IMR-90 (cell line): ENCODE measurements at regions not wholly inside any gene's neighbourhood (a gene's known extent, or its start where the extent isn't known, plus 50 kb on each side); places are given as distances from the start of the nearest gene placed in this dataset.
A peak's percentile ranks its signal among the peaks of the same experiment; 100 is the strongest.

Experiments
- ATAC-seq: fragments of 200-7000 bp; cut with Tn5 transposase; 2 replicates; pipeline ENCODE4 v1.9.1; 2020; ENCODE audit warnings: low read depth, mild to moderate bottlenecking, moderate library complexity
- BruUV-seq: library from RNA; stranded (reverse); fragments of 400-500 nt; replicated peaks from 2 replicates; lab custom pipeline; 2021; lab: Mats Ljungman, UMichigan
- CTCF ChIA-PET: fragments of 300-600 bp; formaldehyde crosslinking; extraction: SDS; loops from one replicate; lab custom pipeline; 2021; ENCODE audit warnings: antibody characterized with exemption; lab: Yijun Ruan, JAX
- POLR2A ChIA-PET: fragments of 300-600 bp; sonication (Branson Sonifier 250); formaldehyde crosslinking; loops from one replicate; lab custom pipeline; 2022; ENCODE audit warnings: antibody characterized with exemption; ENCODE audit not compliant: unreplicated experiment; lab: Charles Lee
- DNase-seq: peaks from one replicate; pipeline ENCODE4 v3.0.0; 2013
- H2AFZ ChIP-seq: replicated peaks from 2 replicates; pipeline ENCODE3; 2013; ENCODE audit warnings: low read length, mild to moderate bottlenecking; ENCODE audit not compliant: poor library complexity
- H2AK5ac ChIP-seq: 2 replicates; pipeline ENCODE4 v1.6.1; 2013; ENCODE audit warnings: low read depth, low read length, inconsistent platforms
- H2AK9ac ChIP-seq: replicated peaks from 2 replicates; pipeline ENCODE3; 2013; ENCODE audit warnings: mild to moderate bottlenecking, low read depth, low read length, moderate library complexity; ENCODE audit not compliant: poor library complexity
- H2BK120ac ChIP-seq: 2 replicates; pipeline ENCODE4 v1.6.1; 2013; ENCODE audit warnings: low read depth, low read length, inconsistent platforms
- H2BK15ac ChIP-seq: 3 replicates; pipeline ENCODE4 v1.6.1; 2013; ENCODE audit warnings: low read depth, low read length, inconsistent platforms
- H2BK20ac ChIP-seq: 2 replicates; pipeline ENCODE4 v1.6.1; 2013; ENCODE audit warnings: low read depth, mild to moderate bottlenecking, inconsistent platforms, low read length, moderate library complexity
- H2BK5ac ChIP-seq: 2 replicates; pipeline ENCODE4 v1.6.1; 2013; ENCODE audit warnings: mild to moderate bottlenecking, low read depth, low read length, inconsistent platforms; ENCODE audit not compliant: poor library complexity, severe bottlenecking
- H3K14ac ChIP-seq: replicated peaks from 2 replicates; pipeline ENCODE4 v1.6.1; 2013; ENCODE audit warnings: low read depth, low read length, inconsistent platforms
- H3K18ac ChIP-seq: 2 replicates; pipeline ENCODE4 v1.6.1; 2013; ENCODE audit warnings: low read depth, low read length, control low read depth
- H3K23ac ChIP-seq: 2 replicates; pipeline ENCODE4 v1.6.1; 2013; ENCODE audit warnings: low read depth, low read length, inconsistent platforms
- H3K27ac ChIP-seq: 2 replicates; pipeline ENCODE4 v1.5.1; 2013; ENCODE audit warnings: mild to moderate bottlenecking, control low read depth, low read length; ENCODE audit not compliant: insufficient read depth
- H3K27me3 ChIP-seq: 2 replicates; pipeline ENCODE4 v1.6.1; 2013; ENCODE audit warnings: low read length; ENCODE audit not compliant: control insufficient read depth, insufficient read depth
- H3K36me3 ChIP-seq: 2 replicates; pipeline ENCODE4 v1.6.1; 2013; ENCODE audit warnings: low read length, mixed read lengths; ENCODE audit not compliant: control insufficient read depth, insufficient read depth
- H3K4ac ChIP-seq: 2 replicates; pipeline ENCODE4 v1.6.1; 2013; ENCODE audit warnings: low read depth, low read length, inconsistent platforms
- H3K4me1 ChIP-seq: 2 replicates; pipeline ENCODE4 v1.6.1; 2013; ENCODE audit warnings: low read length, mixed read lengths; ENCODE audit not compliant: control insufficient read depth, insufficient read depth
- H3K4me2 ChIP-seq: 2 replicates; pipeline ENCODE4 v1.6.1; 2013; ENCODE audit warnings: low read depth, mild to moderate bottlenecking, control low read depth, low read length, moderate library complexity
- H3K4me3 ChIP-seq: 2 replicates; pipeline ENCODE4 v1.5.1; 2013; ENCODE audit warnings: low read depth, mild to moderate bottlenecking, control low read depth, low read length, moderate library complexity; ENCODE audit not compliant: insufficient read depth
- H3K56ac ChIP-seq: 2 replicates; pipeline ENCODE4 v1.6.1; 2013; ENCODE audit warnings: low read length, inconsistent platforms; ENCODE audit not compliant: insufficient read depth; ENCODE audit errors: extremely low read depth
- H3K79me1 ChIP-seq, 2 experiments: 2 replicates each; pipeline ENCODE4 v1.6.1; 2013; ENCODE audit warnings: low read length in 2 of 2, inconsistent platforms in 1 of 2, low read depth in 1 of 2
- H3K9ac ChIP-seq: 2 replicates; pipeline ENCODE4 v1.6.1; 2013; ENCODE audit warnings: low read depth, low read length, control low read depth
- H3K9me1 ChIP-seq: 2 replicates; pipeline ENCODE4 v1.6.1; 2013; ENCODE audit warnings: low read length, inconsistent platforms; ENCODE audit not compliant: insufficient read depth
- H3K9me3 ChIP-seq: 2 replicates; pipeline ENCODE4 v1.6.1; 2013; ENCODE audit warnings: low read length; ENCODE audit not compliant: control insufficient read depth, insufficient read depth
- H4K20me1 ChIP-seq: 2 replicates; pipeline ENCODE4 v1.6.1; 2013; ENCODE audit warnings: low read length, inconsistent platforms; ENCODE audit not compliant: insufficient read depth
- H4K5ac ChIP-seq: 2 replicates; pipeline ENCODE4 v1.6.1; 2013; ENCODE audit warnings: mild to moderate bottlenecking, low read depth, low read length, control low read depth
- H4K8ac ChIP-seq, 2 experiments: 2 replicates each; pipeline ENCODE4 v1.6.1; 2013; ENCODE audit warnings: low read depth in 2 of 2, low read length in 2 of 2, control low read depth in 1 of 2, inconsistent platforms in 1 of 2
- H4K91ac ChIP-seq: 2 replicates; pipeline ENCODE4 v1.6.1; 2013; ENCODE audit warnings: low read depth, low read length, inconsistent platforms; ENCODE audit not compliant: insufficient read depth
- MAFK ChIP-seq: IDR thresholded peaks from 2 replicates; pipeline ENCODE4 v1.6.1; 2012; ENCODE audit warnings: low read depth, low read length, improper control_type of control experiment
- MAZ ChIP-seq: IDR thresholded peaks from 2 replicates; pipeline ENCODE4 v1.6.1; 2012; ENCODE audit warnings: low read depth, mild to moderate bottlenecking, low read length, improper control_type of control experiment, moderate library complexity, borderline replicate concordance
- MXI1 ChIP-seq: IDR thresholded peaks from 2 replicates; pipeline ENCODE4 v1.6.1; 2012; ENCODE audit warnings: low read depth, mild to moderate bottlenecking, low read length, moderate library complexity, borderline replicate concordance
- POLR2A ChIP-seq: IDR thresholded peaks from 2 replicates; pipeline ENCODE4 v1.6.1; 2012; ENCODE audit warnings: mild to moderate bottlenecking, low read depth, low read length
- RAD21 ChIP-seq: IDR thresholded peaks from 2 replicates; pipeline ENCODE4 v1.6.1; 2012; ENCODE audit warnings: low read length, improper control_type of control experiment
- RFX5 ChIP-seq: IDR thresholded peaks from 2 replicates; pipeline ENCODE4 v1.8.0; 2012; ENCODE audit warnings: low read depth, mild to moderate bottlenecking, low read length, moderate library complexity
- SMC3 ChIP-seq: fragments of 150-350 bp; IDR thresholded peaks from 2 replicates; pipeline ENCODE4 v1.6.1; 2016; ENCODE audit warnings: low read depth, mild to moderate bottlenecking, antibody characterized with exemption, low read length, moderate library complexity
- WGBS, 2 experiments: methylation state at CpG; one replicate each; pipeline versions ENCODE4 v1.1.5 to v1.1.7; 2013; ENCODE audit warnings: missing lambda C conversion rate in 2 of 2; ENCODE audit not compliant: insufficient read length in 1 of 2; ENCODE audit errors: extremely low coverage in 2 of 2; 5-methylcytosine and 5-hydroxymethylcytosine counted together
- dilution Hi-C: fragments of 300-500 bp; cut with HindIII; formaldehyde crosslinking; loops from one replicate; pipeline ENCODE4 v1.14.3; 2018; ENCODE audit warnings: low sequenced_read_pairs; ENCODE audit not compliant: unreplicated experiment
- in situ Hi-C: fragments of 300-500 bp; cut with MboI; formaldehyde crosslinking; loops from 3 replicates; pipeline ENCODE4 v1.14.3; 2019; ENCODE audit warnings: low sequenced_read_pairs, inconsistent platforms, mixed read lengths
- intact Hi-C: fragments of 100-400 bp; cut with micrococcal nuclease; formaldehyde crosslinking; loops from 2 replicates; pipeline ENCODE4 v1.10.0; 2022
- TF ChIP-seq, protein P1 (sequence below): conservative IDR thresholded peaks from 2 replicates; pipeline ENCODE4 v1.5.1; 2012; ENCODE audit warnings: mild to moderate bottlenecking, low read depth, low read length, improper control_type of control experiment
- TF ChIP-seq, protein P2 (sequence below): fragments of 150-350 bp; IDR thresholded peaks from 2 replicates; pipeline ENCODE4 v1.6.1; 2017; ENCODE audit warnings: mild to moderate bottlenecking, antibody characterized with exemption, low read length, low read depth

DNA sequence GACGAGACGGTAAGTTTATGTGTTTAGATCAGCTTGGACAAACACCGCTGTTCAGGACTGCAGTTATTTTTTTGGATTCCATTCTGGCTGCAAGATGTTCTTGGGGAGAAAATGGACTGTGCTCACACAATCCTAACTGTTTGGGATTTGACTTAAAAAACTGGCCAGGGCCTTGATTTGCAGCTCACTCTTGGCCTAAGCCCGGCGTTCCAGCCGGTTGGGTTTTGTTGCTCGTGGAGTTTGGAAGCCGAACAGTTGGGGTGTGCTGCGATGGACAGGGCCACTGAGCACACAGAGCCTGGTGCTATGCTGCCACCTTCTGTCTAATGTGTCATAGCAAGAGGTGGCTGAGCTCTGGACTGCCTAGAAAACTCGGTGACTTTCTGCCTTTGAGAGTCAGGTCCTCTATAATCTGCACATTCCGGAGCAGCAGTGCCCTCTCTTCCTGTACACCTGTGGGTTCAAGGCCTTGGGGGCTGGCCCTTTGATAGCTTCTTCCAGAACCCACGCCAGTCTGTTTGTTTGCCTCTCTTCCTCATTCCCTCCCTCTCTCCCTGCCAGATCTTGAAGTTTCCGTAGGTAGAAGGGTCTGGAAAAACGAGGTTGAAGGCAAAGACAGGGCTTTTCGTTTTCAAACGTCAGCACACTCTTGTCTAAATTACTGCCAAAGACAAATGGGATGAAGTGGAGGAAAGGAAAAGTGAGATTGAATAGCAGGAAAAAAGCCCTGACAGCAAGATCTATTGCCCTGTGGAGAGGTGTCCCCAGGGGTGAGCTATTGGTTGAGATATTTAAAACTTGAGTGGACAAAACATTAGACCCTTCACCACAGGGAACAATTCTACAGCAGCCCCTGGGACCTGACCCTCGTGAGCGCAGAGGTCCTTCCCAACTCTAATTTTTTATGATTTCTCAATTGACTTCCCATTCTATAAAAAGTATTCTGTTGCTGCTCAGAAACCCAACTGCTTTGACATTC, 167.5 kb upstream of the HABP2 start:
- in situ Hi-C loops = loop anchor here (10.0 to 25.0 kb wide), 4 partner anchors 251 to 911 kb away; no protein-coding TSS in a partner anchor
- peaks cover 3% of the 10 kb centered on the region; the same call in 1 of the 2 replicates for H3K4me1 ChIP-seq

More for the DNA sequence above, 167.5 kb upstream of the HABP2 start:
- Histone ChIP-seq H2AK5ac (no peak overlapping the region), H4K20me1 (no peaks in the 10 kb centered on the region), H3K9me1 (peaks cover 4% of the 10 kb centered on the region; the same call in 1 of the 2 replicates), H3K27me3 (peaks cover 12% of the 10 kb centered on the region), H2BK20ac (no peak overlapping the region), H3K23ac (no peak overlapping the region), H4K8ac (no peak overlapping the region), H3K9ac (no peak overlapping the region), H3K4me2 (no peak overlapping the region), H4K91ac (no peak overlapping the region), H2BK120ac (no peak overlapping the region), H3K4me3 (no peak overlapping the region), H3K56ac (no peak overlapping the region), H3K18ac (no peak overlapping the region), H3K27ac (no peak overlapping the region), H4K5ac (no peak overlapping the region), H2AFZ (peak overlapping the region; percentile 68), H3K36me3 (no peaks in the 10 kb centered on the region), H2AK9ac (peak overlapping the region; percentile 57), H3K79me1 (no peaks in the 10 kb centered on the region), H2BK15ac (no peak overlapping the region), H3K14ac (no peak overlapping the region), H3K9me3 (no peaks in the 10 kb centered on the region), H2BK5ac (no peak overlapping the region), H3K4ac (no peak overlapping the region)
- WGBS, 2 experiments = 6% methylated on average over 8 of the region's 18 CpGs; no CpG with 5 or more reads in 1 of the 2 experiments
- CTCF ChIA-PET = interaction anchor here (0.6 to 1.9 kb wide), 13 partner anchors 9 to 913 kb away, joined by 3 to 14 read pairs (median 3); no protein-coding TSS in a partner anchor
- TF ChIP-seq, protein P1, sequence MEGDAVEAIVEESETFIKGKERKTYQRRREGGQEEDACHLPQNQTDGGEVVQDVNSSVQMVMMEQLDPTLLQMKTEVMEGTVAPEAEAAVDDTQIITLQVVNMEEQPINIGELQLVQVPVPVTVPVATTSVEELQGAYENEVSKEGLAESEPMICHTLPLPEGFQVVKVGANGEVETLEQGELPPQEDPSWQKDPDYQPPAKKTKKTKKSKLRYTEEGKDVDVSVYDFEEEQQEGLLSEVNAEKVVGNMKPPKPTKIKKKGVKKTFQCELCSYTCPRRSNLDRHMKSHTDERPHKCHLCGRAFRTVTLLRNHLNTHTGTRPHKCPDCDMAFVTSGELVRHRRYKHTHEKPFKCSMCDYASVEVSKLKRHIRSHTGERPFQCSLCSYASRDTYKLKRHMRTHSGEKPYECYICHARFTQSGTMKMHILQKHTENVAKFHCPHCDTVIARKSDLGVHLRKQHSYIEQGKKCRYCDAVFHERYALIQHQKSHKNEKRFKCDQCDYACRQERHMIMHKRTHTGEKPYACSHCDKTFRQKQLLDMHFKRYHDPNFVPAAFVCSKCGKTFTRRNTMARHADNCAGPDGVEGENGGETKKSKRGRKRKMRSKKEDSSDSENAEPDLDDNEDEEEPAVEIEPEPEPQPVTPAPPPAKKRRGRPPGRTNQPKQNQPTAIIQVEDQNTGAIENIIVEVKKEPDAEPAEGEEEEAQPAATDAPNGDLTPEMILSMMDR = peak; percentile 96
- TF ChIP-seq MXI1 = peak; percentile 40; the same call in 1 of the 2 replicates
- TF ChIP-seq MAZ = peak; percentile 34; the same call in 1 of the 2 replicates
- peak; percentile 87 for TF ChIP-seq SMC3
- TF ChIP-seq, protein P2, sequence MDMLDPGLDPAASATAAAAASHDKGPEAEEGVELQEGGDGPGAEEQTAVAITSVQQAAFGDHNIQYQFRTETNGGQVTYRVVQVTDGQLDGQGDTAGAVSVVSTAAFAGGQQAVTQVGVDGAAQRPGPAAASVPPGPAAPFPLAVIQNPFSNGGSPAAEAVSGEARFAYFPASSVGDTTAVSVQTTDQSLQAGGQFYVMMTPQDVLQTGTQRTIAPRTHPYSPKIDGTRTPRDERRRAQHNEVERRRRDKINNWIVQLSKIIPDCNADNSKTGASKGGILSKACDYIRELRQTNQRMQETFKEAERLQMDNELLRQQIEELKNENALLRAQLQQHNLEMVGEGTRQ = no peak
- TF ChIP-seq POLR2A = peak; percentile 60; the same call in 1 of the 2 replicates
- TF ChIP-seq RAD21 = peak; percentile 99
- no peak for TF ChIP-seq RFX5
- no peak for TF ChIP-seq MAFK
- dilution Hi-C loops (no loop called here), intact Hi-C loops (loop anchor here (1.0 to 10.0 kb wide), 11 partner anchors 247 to 1201 kb away; partner anchors contain the start of genes GPAM, TCF7L2 and ZDHHC6)
- BruUV-seq = no TSS peak
- POLR2A ChIA-PET = no interaction called here
- DNase-seq = peak; percentile 85
- ATAC-seq = peak; percentile 98
